GM21447 (cell line): ENCODE measurements at regions not wholly inside any gene's neighbourhood (a gene's known extent, or its start where the extent isn't known, plus 50 kb on each side); places are given as distances from the start of the nearest gene placed in this dataset.
"Not testable (repeated sequence)": the region's sequence is repeated elsewhere in the genome, so short reads cannot be mapped to it uniquely, and the experiment has no call there.

Source experiments
- ATAC-seq: cut with Tn5 transposase; IDR thresholded peaks from one replicate; pipeline ENCODE4 v1.9.1; 2021; ENCODE audit not compliant: unreplicated experiment

DNA sequence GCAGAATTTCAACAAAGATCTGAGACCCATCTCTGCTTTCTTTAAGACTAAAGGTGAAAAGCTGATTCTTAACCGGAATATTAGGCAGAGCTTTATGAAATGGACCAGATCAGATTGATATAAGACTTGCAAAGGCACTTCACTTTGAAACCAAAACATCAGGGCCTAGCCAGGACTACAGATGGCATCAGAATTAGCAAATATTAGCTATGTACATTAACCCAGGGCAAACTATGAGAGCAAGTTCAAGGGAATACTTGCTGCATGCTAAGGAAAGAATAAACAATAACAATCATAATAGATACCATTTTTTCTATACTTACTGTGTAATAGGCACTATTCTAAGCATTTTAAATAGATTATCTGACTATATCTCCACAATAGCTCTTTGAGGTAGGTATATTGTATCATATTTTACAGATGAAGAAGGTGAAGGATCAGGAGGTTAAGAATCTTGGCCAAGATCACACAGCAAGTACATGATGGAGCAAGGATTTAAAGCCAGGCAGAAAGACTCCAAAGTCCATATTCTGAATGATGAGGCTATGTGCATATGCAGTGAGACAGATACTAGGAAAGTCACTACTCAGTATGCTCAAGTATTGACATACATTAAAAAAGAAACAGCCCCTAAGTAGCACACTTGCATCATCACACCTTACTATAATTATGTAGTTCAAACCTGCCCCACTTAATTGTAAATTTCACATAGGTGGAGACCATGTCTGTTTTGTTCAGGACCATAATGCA lies 209.3 kb upstream of the PKN2 start:
- ATAC-seq = no peak

DNA sequence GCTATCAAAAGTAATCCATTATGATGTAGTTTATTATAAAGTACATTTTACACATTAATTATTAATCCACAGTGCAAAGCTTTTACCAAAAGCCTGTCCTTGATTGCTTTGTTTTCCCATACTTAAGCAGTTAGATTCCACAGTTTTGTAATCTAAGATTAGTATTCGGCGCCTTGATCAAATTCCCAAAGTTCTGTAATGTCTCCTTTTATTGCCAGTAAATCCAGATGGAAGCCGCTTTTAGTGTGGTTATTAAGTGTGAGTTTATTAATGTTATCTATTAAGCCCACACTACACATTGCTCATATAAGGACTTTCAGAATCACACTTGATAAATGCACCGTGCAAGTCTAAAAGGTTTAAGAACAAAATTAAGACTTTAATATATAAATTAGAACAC lies 199.2 kb upstream of the PKN2 start:
- ATAC-seq = no peak

DNA sequence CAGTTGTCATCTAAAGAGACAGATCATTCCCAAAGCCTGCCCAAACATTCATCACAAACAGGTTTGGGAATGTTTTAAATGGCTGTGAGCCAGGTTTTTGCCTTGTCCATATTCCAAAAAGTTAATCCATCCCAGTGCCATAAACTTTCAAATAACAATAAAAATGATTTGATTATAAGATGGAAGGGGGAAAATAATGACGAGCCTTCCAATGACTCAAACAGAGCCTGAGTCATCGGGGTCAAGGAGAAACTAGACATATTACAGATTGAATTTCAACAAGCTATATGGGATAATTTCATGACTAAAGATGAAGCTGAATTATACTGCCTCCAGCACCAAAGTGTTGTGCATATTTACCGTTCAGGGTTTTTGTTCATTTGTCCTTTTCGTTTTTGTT lies 195.8 kb upstream of the PKN2 start:
- no peak for ATAC-seq

- ATAC-seq = no peak
Observed at GRCh38 chr1:88490676-88491075, 193.4 kb upstream of the PKN2 start.

DNA sequence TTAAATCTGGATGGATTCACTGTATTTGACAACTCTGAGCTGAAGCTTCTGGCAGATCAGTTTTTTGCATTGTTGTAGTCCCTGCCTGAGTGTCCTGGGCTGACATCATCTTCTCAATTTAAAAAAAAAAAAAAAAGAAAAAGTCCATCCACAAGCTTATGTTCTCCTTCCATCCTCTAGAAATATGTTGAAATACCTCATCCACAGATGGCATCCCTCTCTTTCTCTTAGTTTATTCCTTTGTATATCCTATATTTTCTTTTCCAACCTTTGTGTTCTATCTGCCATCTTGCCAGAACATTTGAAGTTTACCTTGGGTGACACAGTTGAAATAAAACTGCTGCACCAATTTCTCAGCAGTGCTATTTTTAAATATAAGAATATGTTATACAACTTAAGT lies 184.4 kb upstream of the PKN2 start:
- no peak for ATAC-seq

GRCh38 chr1:88502886-88503285 lies 181.2 kb upstream of the PKN2 start:
- ATAC-seq = no peak

DNA sequence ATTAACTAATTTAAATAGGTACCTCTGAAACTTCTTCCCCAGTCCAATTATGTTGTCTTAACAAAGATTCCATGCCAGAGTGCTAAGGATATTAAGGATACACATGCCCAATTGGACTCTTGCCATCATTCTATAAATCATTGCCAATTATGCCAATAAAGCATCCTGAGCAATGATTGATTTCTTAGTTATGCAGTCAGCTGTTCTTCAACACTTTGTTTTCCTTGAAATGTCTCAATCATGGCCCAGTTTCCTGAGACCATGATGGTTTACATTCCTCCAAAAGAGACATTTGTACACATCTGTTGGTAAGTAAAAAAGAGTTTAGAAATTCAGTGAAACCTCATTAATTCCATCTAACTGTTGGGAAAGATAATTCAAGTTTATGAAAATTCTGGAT lies 180.4 kb upstream of the PKN2 start:
- ATAC-seq = no peak

GRCh38 chr1:88504601-88505000 lies 179.5 kb upstream of the PKN2 start:
- no peak for ATAC-seq

DNA sequence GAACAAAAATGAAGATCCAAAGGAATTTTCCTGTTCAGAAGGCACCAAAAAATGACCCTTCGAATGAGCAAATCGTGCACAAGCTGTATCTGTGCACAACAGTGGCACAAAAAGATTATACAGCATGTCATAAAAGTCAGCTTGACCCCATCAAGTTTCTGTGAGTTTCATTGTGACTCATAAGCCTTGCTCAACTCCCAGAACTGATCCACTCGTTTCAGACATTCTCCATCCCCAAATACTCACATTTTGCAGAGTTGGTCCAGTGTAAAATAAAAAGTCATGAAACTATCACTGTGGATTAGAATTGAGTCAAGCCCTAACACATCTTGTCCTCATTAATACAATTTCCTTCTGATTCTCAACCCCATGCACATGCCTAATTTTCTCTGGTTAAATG lies 174.7 kb upstream of the PKN2 start:
- no peak for ATAC-seq

DNA sequence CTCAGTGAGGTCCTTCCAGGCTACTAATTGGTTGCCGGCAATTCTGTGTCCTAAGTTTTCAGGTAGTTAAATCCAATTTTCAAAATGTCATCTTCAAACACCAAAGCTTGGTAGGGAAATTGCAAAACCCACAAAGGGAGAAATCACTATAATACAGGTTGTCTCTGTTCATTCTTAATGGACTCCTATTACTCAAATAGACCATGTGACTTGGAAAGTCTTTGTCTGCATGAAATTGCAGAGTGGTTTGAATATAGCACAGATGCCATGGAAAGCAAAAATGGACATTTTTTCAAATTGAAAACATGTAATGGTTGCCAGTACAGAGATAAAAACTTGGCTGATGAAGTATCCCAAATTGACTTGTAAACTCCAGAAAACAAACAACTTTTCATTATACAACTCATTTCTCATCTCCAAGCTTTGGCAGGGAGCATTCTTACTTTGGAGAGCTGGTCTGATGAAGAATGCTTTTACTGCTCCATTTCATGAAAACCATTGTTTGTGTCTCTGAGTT lies 169.5 kb upstream of the PKN2 start:
- ATAC-seq = no peak

- ATAC-seq = not testable (repeated sequence)
Observed at GRCh38 chr1:88517499-88517898, 166.6 kb upstream of the PKN2 start.

- no peak for ATAC-seq
Observed at GRCh38 chr1:88519156-88519555, 164.9 kb upstream of the PKN2 start.

DNA sequence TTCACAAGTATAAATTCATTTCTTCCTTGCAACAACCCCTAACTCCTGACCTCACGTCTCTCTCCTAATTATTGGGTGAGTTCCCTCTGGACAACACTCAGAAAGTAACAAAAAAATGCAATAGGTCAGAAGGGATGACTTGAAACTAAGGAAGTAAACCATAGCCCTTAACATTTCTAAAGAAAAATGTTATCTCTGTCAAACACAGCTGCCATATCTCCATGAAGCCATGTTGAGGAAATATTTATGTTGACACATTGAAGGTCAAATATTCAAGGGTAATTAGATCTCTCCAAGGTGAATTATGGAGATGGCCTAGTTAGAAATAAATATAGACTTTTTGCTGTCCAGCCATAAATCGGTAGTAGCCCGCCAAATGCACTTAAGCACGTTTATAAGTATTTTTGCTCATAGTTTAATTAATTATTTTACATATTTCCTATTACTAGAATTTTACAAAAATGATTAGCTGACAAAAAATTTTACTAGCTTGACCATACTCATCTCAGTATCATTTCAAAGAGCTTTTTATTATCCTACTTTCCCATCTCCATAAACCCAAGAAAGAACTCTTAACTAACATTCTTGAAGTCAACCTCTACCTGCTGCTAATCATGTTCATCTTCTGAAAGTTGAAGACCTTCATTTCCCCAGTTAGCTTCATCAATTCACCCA lies 160.1 kb upstream of the PKN2 start:
- ATAC-seq = no peak

GRCh38 chr1:88526456-88526855 lies 157.6 kb upstream of the PKN2 start:
- no peak for ATAC-seq

DNA sequence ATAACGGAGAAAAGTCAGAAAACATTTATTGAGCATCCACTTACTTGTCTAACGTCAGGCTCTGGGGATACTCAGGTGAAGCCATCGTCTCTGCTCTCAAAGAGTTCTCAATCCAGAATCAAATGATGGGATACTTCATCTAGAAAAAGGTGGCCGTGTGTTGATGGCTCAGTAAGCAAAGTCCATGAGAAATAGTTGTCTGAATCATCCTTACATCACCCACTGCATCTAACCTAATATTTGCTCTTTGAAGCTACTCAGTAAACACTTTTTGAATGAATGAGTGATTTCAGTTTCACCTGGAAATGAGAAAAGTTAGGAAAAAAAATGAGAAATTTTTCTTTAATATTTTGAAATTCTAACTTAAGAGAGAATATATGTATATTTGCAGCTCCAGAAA lies 155.3 kb upstream of the PKN2 start:
- no peak for ATAC-seq

DNA sequence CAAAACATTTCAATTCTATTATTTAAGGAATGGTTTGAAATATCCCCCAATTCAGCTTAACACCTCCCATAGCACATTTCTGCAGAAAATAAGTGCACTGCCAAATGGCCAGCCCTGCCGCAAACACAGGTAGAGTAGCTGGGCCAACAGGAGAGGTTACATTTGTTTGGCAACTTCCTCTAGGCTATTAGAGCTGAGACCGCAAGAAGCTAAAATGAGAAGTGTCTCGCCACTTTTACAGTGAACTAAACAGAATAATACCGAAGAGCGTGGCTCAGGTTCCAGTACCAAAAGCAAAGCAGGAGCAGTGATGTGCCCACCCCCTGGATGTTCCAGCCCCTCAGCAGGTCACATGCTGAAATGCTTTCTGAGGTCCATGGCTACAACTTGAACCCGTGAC lies 154.5 kb upstream of the PKN2 start:
- no peak for ATAC-seq

- ATAC-seq = no peak
Observed at GRCh38 chr1:88530246-88530645, 153.8 kb upstream of the PKN2 start.

GRCh38 chr1:88537787-88538186 lies 146.3 kb upstream of the PKN2 start:
- no peak for ATAC-seq

- ATAC-seq = no peak
Observed at GRCh38 chr1:88538222-88538899, 145.7 kb upstream of the PKN2 start.

DNA sequence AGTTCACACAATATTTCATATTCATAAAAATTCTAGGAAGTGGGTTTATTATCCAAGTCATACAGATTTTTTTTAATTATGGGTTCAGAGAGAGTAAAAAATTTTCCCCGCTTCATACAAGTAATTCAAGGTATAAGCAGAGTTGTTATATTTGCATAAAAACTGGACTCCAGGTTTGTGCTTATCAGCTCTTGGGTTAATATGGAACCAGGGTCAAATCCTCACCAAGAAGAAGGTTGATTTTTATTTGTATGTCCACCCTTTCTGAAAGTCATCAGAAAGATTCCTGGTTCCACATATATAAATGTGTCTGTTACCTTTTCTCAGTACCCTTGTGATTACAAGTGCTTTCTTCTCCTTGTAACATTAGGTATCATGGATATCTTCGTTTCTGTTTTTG lies 143.8 kb upstream of the PKN2 start:
- no peak for ATAC-seq

DNA sequence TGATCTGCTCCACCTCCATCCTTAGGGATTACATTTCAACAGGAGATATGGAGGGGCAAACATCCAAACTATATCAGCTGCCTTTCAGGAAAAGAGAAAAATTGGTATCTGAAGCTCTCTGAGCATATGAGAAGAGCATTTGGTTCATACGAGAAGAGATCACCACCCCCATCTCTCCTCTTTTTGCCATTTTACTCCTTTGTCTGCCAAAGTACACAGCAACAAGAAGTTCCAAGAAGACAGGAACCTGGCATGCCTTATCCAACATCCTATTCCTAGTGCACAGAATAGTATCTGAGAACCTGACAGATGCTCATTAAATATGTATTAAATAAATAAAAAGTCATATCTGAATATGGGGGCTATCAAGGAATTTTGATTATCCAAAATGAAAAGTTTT lies 142.5 kb upstream of the PKN2 start:
- ATAC-seq = no peak

DNA sequence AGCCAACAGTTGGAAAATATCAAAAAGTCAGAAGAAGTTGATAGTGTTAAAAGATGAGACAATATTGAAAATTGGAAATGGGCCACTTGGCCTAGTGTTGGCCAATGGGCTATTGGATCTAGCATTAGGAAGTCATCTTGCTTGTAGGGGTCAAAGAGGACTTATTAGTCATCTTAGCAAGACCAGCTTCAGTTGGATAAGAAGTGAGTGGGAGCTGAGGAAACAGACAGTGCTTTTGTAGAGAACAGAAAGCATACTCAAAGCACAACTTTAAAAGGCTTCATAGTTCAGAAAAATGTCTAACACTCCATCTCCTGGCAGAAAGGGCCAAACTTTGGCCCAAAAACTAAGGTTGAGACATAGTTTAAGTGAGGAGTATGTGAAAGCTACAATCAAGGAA lies 139.9 kb upstream of the PKN2 start:
- no peak for ATAC-seq
